ENCODE measurements at regions not wholly inside any gene's neighbourhood (a gene's known extent, or its start where the extent isn't known, plus 50 kb on each side); places are given as distances from the start of the nearest gene placed in this dataset.
"Not testable (repeated sequence)": the region's sequence is repeated elsewhere in the genome, so short reads cannot be mapped to it uniquely, and the experiment has no call there.

- Mint-ChIP-seq H3K27ac (no peak overlapping the region), H3K4me1 (no peaks in the 10 kb centered on the region), H3K4me3 (no peak overlapping the region), H3K27me3 (peaks cover 0 to 3% of the 10 kb centered on the region in 2 donors), H3K9me3 (peaks cover 0 to 9% (median 5%) of the 10 kb centered on the region in 5 donors), H3K36me3 (no peaks in the 10 kb centered on the region)
- DNase-seq = no peak
- H3K4me1 ChIP-seq (ENCODE audit: insufficient read depth, low read length) = no peaks in the 10 kb centered on the region
- no peaks in the 10 kb centered on the region for H3K9me3 ChIP-seq (ENCODE audit: low read length)
- H3K27ac ChIP-seq (ENCODE audit: low read depth, low read length) = no peak overlapping the region
- H3K4me3 ChIP-seq (ENCODE audit: low read length) = no peak overlapping the region
- POLR2A ChIA-PET = no interaction called here
- H3K36me3 ChIP-seq (ENCODE audit: insufficient read depth, low read length) = no peaks in the 10 kb centered on the region
- CTCF ChIA-PET = no interaction called here
- no peaks in the 10 kb centered on the region for H3K27me3 ChIP-seq (ENCODE audit: insufficient read depth, low read length, poor library complexity, severe bottlenecking)
These were observed 787.3 kb downstream of the EDEM1 start for GRCh38 chr3:5974630-5975322.

GRCh38 chr3:5977331-5977730, 789.8 kb downstream of the EDEM1 start:
- ChIA-PET CTCF (no interaction called here), POLR2A (no interaction called here)
- Histone ChIP-seq H3K27ac (ENCODE audit: low read depth, low read length) (no peak overlapping the region), H3K4me1 (ENCODE audit: insufficient read depth, low read length) (no peaks in the 10 kb centered on the region), H3K36me3 (ENCODE audit: insufficient read depth, low read length) (no peaks in the 10 kb centered on the region), H3K27me3 (ENCODE audit: insufficient read depth, low read length, poor library complexity, severe bottlenecking) (no peaks in the 10 kb centered on the region), H3K9me3 (ENCODE audit: low read length) (no peaks in the 10 kb centered on the region), H3K4me3 (ENCODE audit: low read length) (no peak overlapping the region)
- no peaks in the 10 kb centered on the region for H3K36me3 Mint-ChIP-seq
- H3K27me3 Mint-ChIP-seq = peaks cover 0 to 5% of the 10 kb centered on the region in 2 donors
- H3K4me3 Mint-ChIP-seq = no peak overlapping the region
- peaks cover 8 to 22% (median 11%) of the 10 kb centered on the region in 5 donors for H3K9me3 Mint-ChIP-seq
- no peaks in the 10 kb centered on the region for H3K4me1 Mint-ChIP-seq
- no peak overlapping the region for H3K27ac Mint-ChIP-seq
- no peak for DNase-seq

GRCh38 chr3:5980475-5980874, 793.0 kb downstream of the EDEM1 start:
- H3K36me3 Mint-ChIP-seq = no peaks in the 10 kb centered on the region
- H3K9me3 ChIP-seq (ENCODE audit: low read length) = no peaks in the 10 kb centered on the region
- peaks cover 0 to 3% of the 10 kb centered on the region in 2 donors for H3K27me3 Mint-ChIP-seq
- no peak overlapping the region for H3K27ac Mint-ChIP-seq
- no peak for DNase-seq
- no peak overlapping the region for H3K4me3 Mint-ChIP-seq
- no peaks in the 10 kb centered on the region for H3K27me3 ChIP-seq (ENCODE audit: insufficient read depth, low read length, poor library complexity, severe bottlenecking)
- no peak overlapping the region for H3K4me3 ChIP-seq (ENCODE audit: low read length)
- CTCF ChIA-PET = no interaction called here
- no peak overlapping the region for H3K27ac ChIP-seq (ENCODE audit: low read depth, low read length)
- no peaks in the 10 kb centered on the region for H3K4me1 Mint-ChIP-seq
- POLR2A ChIA-PET = no interaction called here
- peaks cover 10 to 25% (median 11%) of the 10 kb centered on the region in 5 donors for H3K9me3 Mint-ChIP-seq
- no peaks in the 10 kb centered on the region for H3K36me3 ChIP-seq (ENCODE audit: insufficient read depth, low read length)
- H3K4me1 ChIP-seq (ENCODE audit: insufficient read depth, low read length) = no peaks in the 10 kb centered on the region

GRCh38 chr3:5994651-5995050, 807.1 kb downstream of the EDEM1 start:
- Mint-ChIP-seq H3K9me3 (peaks cover 2 to 9% (median 3%) of the 10 kb centered on the region in 5 donors), H3K27me3 (peaks cover 0 to 2% of the 10 kb centered on the region in 2 donors), H3K36me3 (no peaks in the 10 kb centered on the region), H3K4me1 (no peaks in the 10 kb centered on the region), H3K27ac (no peak overlapping the region), H3K4me3 (no peak overlapping the region)
- Histone ChIP-seq H3K4me1 (ENCODE audit: insufficient read depth, low read length) (no peaks in the 10 kb centered on the region), H3K27ac (ENCODE audit: low read depth, low read length) (no peak overlapping the region), H3K4me3 (ENCODE audit: low read length) (no peak overlapping the region), H3K9me3 (ENCODE audit: low read length) (no peaks in the 10 kb centered on the region), H3K36me3 (ENCODE audit: insufficient read depth, low read length) (no peaks in the 10 kb centered on the region), H3K27me3 (ENCODE audit: insufficient read depth, low read length, poor library complexity, severe bottlenecking) (no peaks in the 10 kb centered on the region)
- ChIA-PET POLR2A (no interaction called here), CTCF (no interaction called here)
- no peak for DNase-seq

GRCh38 chr3:6018456-6018855, 830.9 kb downstream of the EDEM1 start:
- Histone ChIP-seq H3K36me3 (ENCODE audit: insufficient read depth, low read length) (no peaks in the 10 kb centered on the region), H3K4me3 (ENCODE audit: low read length) (no peak overlapping the region), H3K27me3 (ENCODE audit: insufficient read depth, low read length, poor library complexity, severe bottlenecking) (no peaks in the 10 kb centered on the region), H3K27ac (ENCODE audit: low read depth, low read length) (no peak overlapping the region), H3K4me1 (ENCODE audit: insufficient read depth, low read length) (no peaks in the 10 kb centered on the region), H3K9me3 (ENCODE audit: low read length) (no peaks in the 10 kb centered on the region)
- Mint-ChIP-seq H3K27ac (no peak overlapping the region), H3K4me3 (no peak overlapping the region), H3K27me3 (no peaks in the 10 kb centered on the region), H3K9me3 (peaks cover 3 to 37% (median 17%) of the 10 kb centered on the region in 5 donors), H3K36me3 (no peaks in the 10 kb centered on the region), H3K4me1 (no peaks in the 10 kb centered on the region)
- ChIA-PET CTCF (no interaction called here), POLR2A (no interaction called here)
- DNase-seq = no peak

- DNase-seq = no peak
- H3K36me3 ChIP-seq (ENCODE audit: insufficient read depth, low read length) = no peaks in the 10 kb centered on the region
- Mint-ChIP-seq H3K36me3 (no peaks in the 10 kb centered on the region), H3K27ac (peak overlapping the region in 1 of 8 donors; percentile 15), H3K4me3 (no peak overlapping the region), H3K9me3 (peaks cover 3 to 31% (median 8%) of the 10 kb centered on the region in 5 donors), H3K4me1 (no peaks in the 10 kb centered on the region), H3K27me3 (no peaks in the 10 kb centered on the region)
- ChIA-PET POLR2A (no interaction called here), CTCF (no interaction called here)
- no peak overlapping the region for H3K27ac ChIP-seq (ENCODE audit: low read depth, low read length)
- no peak overlapping the region for H3K4me3 ChIP-seq (ENCODE audit: low read length)
- no peaks in the 10 kb centered on the region for H3K9me3 ChIP-seq (ENCODE audit: low read length)
- no peaks in the 10 kb centered on the region for H3K4me1 ChIP-seq (ENCODE audit: insufficient read depth, low read length)
- H3K27me3 ChIP-seq (ENCODE audit: insufficient read depth, low read length, poor library complexity, severe bottlenecking) = no peaks in the 10 kb centered on the region
These were observed 835.1 kb downstream of the EDEM1 start for GRCh38 chr3:6022621-6023020.

- Mint-ChIP-seq H3K4me1 (no peaks in the 10 kb centered on the region), H3K9me3 (peaks cover 5 to 21% (median 11%) of the 10 kb centered on the region in 5 donors), H3K27ac (no peak overlapping the region), H3K4me3 (no peak overlapping the region), H3K36me3 (no peaks in the 10 kb centered on the region), H3K27me3 (no peaks in the 10 kb centered on the region)
- no peaks in the 10 kb centered on the region for H3K4me1 ChIP-seq (ENCODE audit: insufficient read depth, low read length)
- H3K27me3 ChIP-seq (ENCODE audit: insufficient read depth, low read length, poor library complexity, severe bottlenecking) = no peaks in the 10 kb centered on the region
- ChIA-PET POLR2A (no interaction called here), CTCF (no interaction called here)
- no peak overlapping the region for H3K27ac ChIP-seq (ENCODE audit: low read depth, low read length)
- no peak overlapping the region for H3K4me3 ChIP-seq (ENCODE audit: low read length)
- H3K36me3 ChIP-seq (ENCODE audit: insufficient read depth, low read length) = no peaks in the 10 kb centered on the region
- DNase-seq = no peak
- no peaks in the 10 kb centered on the region for H3K9me3 ChIP-seq (ENCODE audit: low read length)
These were observed 835.9 kb upstream of the GRM7 start for GRCh38 chr3:6025032-6025431.

- H3K4me3 Mint-ChIP-seq; H3K27me3 ChIP-seq (ENCODE audit: insufficient read depth, low read length, poor library complexity, severe bottlenecking); POLR2A ChIA-PET; H3K4me1 Mint-ChIP-seq; H3K27ac ChIP-seq (ENCODE audit: low read depth, low read length); H3K27ac Mint-ChIP-seq; H3K27me3 Mint-ChIP-seq; H3K4me1 ChIP-seq (ENCODE audit: insufficient read depth, low read length); CTCF ChIA-PET; H3K36me3 ChIP-seq (ENCODE audit: insufficient read depth, low read length); DNase-seq; H3K9me3 ChIP-seq (ENCODE audit: low read length); H3K4me3 ChIP-seq (ENCODE audit: low read length); H3K36me3 Mint-ChIP-seq: not testable (repeated sequence)
- H3K9me3 Mint-ChIP-seq = peaks cover 6 to 20% (median 12%) of the 10 kb centered on the region in 5 donors
These were observed 830.3 kb upstream of the GRM7 start for GRCh38 chr3:6030648-6031047.

GRCh38 chr3:6035626-6036025, 825.3 kb upstream of the GRM7 start:
- ChIA-PET POLR2A (no interaction called here), CTCF (no interaction called here)
- H3K27me3 ChIP-seq (ENCODE audit: insufficient read depth, low read length, poor library complexity, severe bottlenecking) = no peaks in the 10 kb centered on the region
- H3K4me1 ChIP-seq (ENCODE audit: insufficient read depth, low read length) = no peaks in the 10 kb centered on the region
- Mint-ChIP-seq H3K36me3 (no peaks in the 10 kb centered on the region), H3K27me3 (no peaks in the 10 kb centered on the region), H3K9me3 (peaks cover 7 to 16% (median 13%) of the 10 kb centered on the region in 5 donors), H3K4me3 (no peak overlapping the region), H3K4me1 (no peaks in the 10 kb centered on the region), H3K27ac (no peak overlapping the region)
- no peaks in the 10 kb centered on the region for H3K9me3 ChIP-seq (ENCODE audit: low read length)
- H3K36me3 ChIP-seq (ENCODE audit: insufficient read depth, low read length) = no peaks in the 10 kb centered on the region
- H3K4me3 ChIP-seq (ENCODE audit: low read length) = no peak overlapping the region
- DNase-seq = no peak
- no peak overlapping the region for H3K27ac ChIP-seq (ENCODE audit: low read depth, low read length)
